PC-9 (cell line): ENCODE measurements at regions not wholly inside any gene's neighbourhood (a gene's known extent, or its start where the extent isn't known, plus 50 kb on each side); places are given as distances from the start of the nearest gene placed in this dataset.

ENCODE experiments used
- BruUV-seq: library from RNA; stranded (reverse); fragments of 400-500 nt; replicated peaks from 2 replicates; lab custom pipeline; 2021; lab: Mats Ljungman, UMichigan
- CTCF ChIA-PET: fragments of 300-600 bp; sonication (Branson Sonifier 250); formaldehyde crosslinking; loops from one replicate; lab custom pipeline; 2022; ENCODE audit warnings: antibody characterized with exemption; lab: Charles Lee
- POLR2A ChIA-PET: fragments of 300-600 bp; sonication (Branson Sonifier 250); formaldehyde crosslinking; loops from one replicate; lab custom pipeline; 2022; ENCODE audit warnings: antibody characterized with exemption; ENCODE audit not compliant: unreplicated experiment; lab: Charles Lee
- DNase-seq, 2 experiments: peaks; one replicate each; pipeline versions ENCODE4 v3.0.0 to v3.0.0-alpha.2; 2015 to 2022; ENCODE audit warnings: mixed read lengths in 1 of 2
- H2AFZ ChIP-seq: fragments of 200-600 bp; sonication (generic); 2 replicates; pipeline ENCODE4 v1.8.1; 2017; ENCODE audit warnings: antibody characterized with exemption
- H3F3A ChIP-seq: fragments of 200-600 bp; sonication (generic); 2 replicates; pipeline ENCODE4 v1.8.1; 2017; ENCODE audit warnings: antibody characterized with exemption, mild to moderate bottlenecking, low read depth; ENCODE audit not compliant: insufficient read depth
- H3K27ac ChIP-seq: fragments of 200-600 bp; sonication (generic); 2 replicates; pipeline ENCODE4 v1.6.1; 2016; ENCODE audit warnings: mixed run types
- H3K27me3 ChIP-seq: fragments of 200-600 bp; sonication (generic); 2 replicates; pipeline ENCODE4 v1.6.1; 2016; ENCODE audit warnings: low read depth, mixed run types; ENCODE audit not compliant: insufficient read depth
- H3K36me3 ChIP-seq: fragments of 200-600 bp; sonication (generic); 2 replicates; pipeline ENCODE4 v1.6.1; 2016; ENCODE audit warnings: low read depth, mixed run types
- H3K4me1 ChIP-seq: fragments of 200-600 bp; sonication (generic); replicated peaks from 2 replicates; pipeline ENCODE4 v1.6.1; 2016; ENCODE audit warnings: mixed run types; ENCODE audit not compliant: insufficient read depth
- H3K4me2 ChIP-seq: fragments of 200-600 bp; sonication (generic); 2 replicates; pipeline ENCODE4 v1.6.1; 2017; ENCODE audit warnings: mixed run types
- H3K4me3 ChIP-seq: fragments of 200-600 bp; sonication (generic); 2 replicates; pipeline ENCODE4 v1.6.1; 2016; ENCODE audit warnings: mixed run types
- H3K79me2 ChIP-seq: fragments of 200-600 bp; sonication (generic); 2 replicates; pipeline ENCODE4 v1.6.1; 2017; ENCODE audit warnings: low read depth, mixed run types
- H3K9me2 ChIP-seq: fragments of 200-600 bp; sonication (generic); 2 replicates; pipeline ENCODE4 v1.8.1; 2017; ENCODE audit warnings: mild to moderate bottlenecking; ENCODE audit not compliant: insufficient read depth
- H3K9me3 ChIP-seq: fragments of 200-600 bp; sonication (generic); 2 replicates; pipeline ENCODE4 v1.8.1; 2016; ENCODE audit warnings: low read depth; ENCODE audit not compliant: insufficient read depth
- H4K20me1 ChIP-seq: fragments of 200-600 bp; sonication (generic); 2 replicates; pipeline ENCODE4 v1.8.1; 2017; ENCODE audit not compliant: insufficient read depth
- CTCF ChIP-seq: fragments of 200-600 bp; sonication (generic); conservative IDR thresholded peaks from 2 replicates; pipeline ENCODE4 v1.6.1; 2017; ENCODE audit warnings: mixed run types, antibody characterized with exemption, mild to moderate bottlenecking, moderate library complexity
- EZH2 ChIP-seq: fragments of 200-600 bp; sonication (generic); IDR thresholded peaks from 2 replicates; pipeline ENCODE4 v1.8.0; 2017; ENCODE audit warnings: antibody characterized with exemption, low read depth
- intact Hi-C: fragments of 100-400 bp; cut with micrococcal nuclease; formaldehyde crosslinking; loops from one replicate; pipeline ENCODE4 v1.10.0; 2022; ENCODE audit not compliant: unreplicated experiment

- POLR2A ChIA-PET = no interaction called here
- Histone ChIP-seq H3K4me2 (no peak overlapping the region), H3K4me1 (no peaks in the 10 kb centered on the region), H2AFZ (no peak overlapping the region), H3K27ac (no peak overlapping the region), H3K9me3 (peaks cover 5% of the 10 kb centered on the region; the same call in 1 of the 2 replicates), H4K20me1 (no peaks in the 10 kb centered on the region), H3K4me3 (no peak overlapping the region), H3F3A (no peaks in the 10 kb centered on the region), H3K36me3 (no peaks in the 10 kb centered on the region), H3K9me2 (no peaks in the 10 kb centered on the region), H3K79me2 (no peaks in the 10 kb centered on the region), H3K27me3 (no peaks in the 10 kb centered on the region)
- BruUV-seq = no TSS peak
- TF ChIP-seq EZH2 = no peak
- TF ChIP-seq CTCF = no peak
- no peak for DNase-seq
- CTCF ChIA-PET = no interaction called here
- intact Hi-C loops = no loop called here
These were observed 692.7 kb upstream of the ALCAM start for GRCh38 chr3:104673981-104674380.

GRCh38 chr3:104676241-104676640 is 690.5 kb upstream of the ALCAM start:
- Histone ChIP-seq H4K20me1 (no peaks in the 10 kb centered on the region), H3K36me3 (no peaks in the 10 kb centered on the region), H3K9me2 (no peaks in the 10 kb centered on the region), H3K79me2 (no peaks in the 10 kb centered on the region), H3F3A (no peaks in the 10 kb centered on the region), H3K9me3 (peaks cover 5% of the 10 kb centered on the region; the same call in 1 of the 2 replicates), H3K27ac (no peak overlapping the region), H3K4me3 (no peak overlapping the region), H3K27me3 (no peaks in the 10 kb centered on the region), H3K4me2 (no peak overlapping the region), H3K4me1 (no peaks in the 10 kb centered on the region), H2AFZ (peak overlapping the region; percentile 18; the same call in 1 of the 2 replicates)
- intact Hi-C loops = no loop called here
- CTCF ChIA-PET = no interaction called here
- POLR2A ChIA-PET = no interaction called here
- BruUV-seq = no TSS peak
- no peak for DNase-seq
- no peak for TF ChIP-seq EZH2
- no peak for TF ChIP-seq CTCF

GRCh38 chr3:104677932-104678331 is 688.8 kb upstream of the ALCAM start:
- ChIA-PET POLR2A (interaction anchor here (1.1 kb wide), 1 partner anchor 539 kb away, joined by 3 read pairs; no protein-coding TSS in a partner anchor), CTCF (no interaction called here)
- Histone ChIP-seq H3F3A (no peaks in the 10 kb centered on the region), H3K27ac (no peak overlapping the region), H3K9me2 (no peaks in the 10 kb centered on the region), H3K4me3 (no peak overlapping the region), H3K27me3 (no peaks in the 10 kb centered on the region), H3K79me2 (no peaks in the 10 kb centered on the region), H3K4me2 (no peak overlapping the region), H2AFZ (no peak overlapping the region), H3K9me3 (peaks cover 5% of the 10 kb centered on the region; the same call in 1 of the 2 replicates), H3K4me1 (no peaks in the 10 kb centered on the region), H4K20me1 (no peaks in the 10 kb centered on the region), H3K36me3 (no peaks in the 10 kb centered on the region)
- no peak for TF ChIP-seq EZH2
- no peak for TF ChIP-seq CTCF
- intact Hi-C loops = no loop called here
- no TSS peak for BruUV-seq
- no peak for DNase-seq
